D721Med (cell line): ENCODE measurements at regions not wholly inside any gene's neighbourhood (a gene's known extent, or its start where the extent isn't known, plus 50 kb on each side); places are given as distances from the start of the nearest gene placed in this dataset.

Source experiments
- DNase-seq: peaks from one replicate; pipeline ENCODE4 v3.0.0; 2011; ENCODE audit warnings: low spot score; ENCODE audit not compliant: insufficient read length
- FAIRE-seq: peaks from 2 replicates; lab custom pipeline; 2011; peaks lifted over from hg19 to GRCh38; lab: Jason Lieb, UNC
- CTCF ChIP-seq: IDR thresholded peaks from 2 replicates; pipeline ENCODE4 v1.5.1; 2012; ENCODE audit warnings: mild to moderate bottlenecking, control low read depth; ENCODE audit not compliant: insufficient read depth; ENCODE audit errors: missing control alignments

GRCh38 chr13:21868823-21869222 is 197.9 kb downstream of the FGF9 start:
- FAIRE-seq (no peak), DNase-seq (no peak)
- no peak for TF ChIP-seq CTCF

- no peak for TF ChIP-seq CTCF
- DNase-seq (no peak), FAIRE-seq (no peak)
Measured at GRCh38 chr13:21871382-21871781, 200.5 kb downstream of the FGF9 start.

- DNase-seq (no peak), FAIRE-seq (no peak)
- no peak for TF ChIP-seq CTCF
Measured at GRCh38 chr13:21871919-21872318, 201.0 kb downstream of the FGF9 start.

GRCh38 chr13:21872795-21873194 is 201.9 kb downstream of the FGF9 start:
- no peak for DNase-seq
- no peak for FAIRE-seq
- no peak for TF ChIP-seq CTCF

- no peak for TF ChIP-seq CTCF
- DNase-seq (no peak), FAIRE-seq (no peak)
Measured at GRCh38 chr13:21875116-21875515, 204.2 kb downstream of the FGF9 start.

- DNase-seq (no peak), FAIRE-seq (no peak)
- TF ChIP-seq CTCF, result no peak
Measured at GRCh38 chr13:21879263-21879914, 208.5 kb downstream of the FGF9 start.

GRCh38 chr13:21882766-21883165 is 211.9 kb downstream of the FGF9 start:
- no peak for TF ChIP-seq CTCF
- no peak for DNase-seq

More at GRCh38 chr13:21882766-21883165, 211.9 kb downstream of the FGF9 start:
- no peak for FAIRE-seq
